H9 (cell line): ENCODE measurements at regions not wholly inside any gene's neighbourhood (a gene's known extent, or its start where the extent isn't known, plus 50 kb on each side); places are given as distances from the start of the nearest gene placed in this dataset.

Source experiments
- DNase-seq: peaks from one replicate; pipeline ENCODE4 v3.0.0-alpha.2; 2017
- H2AFZ ChIP-seq: one replicate; pipeline ENCODE4 v1.6.1; 2013; ENCODE audit warnings: mild to moderate bottlenecking, low read length, control low read depth, moderate library complexity
- H2AK5ac ChIP-seq: 2 replicates; pipeline ENCODE4 v1.6.1; 2013; ENCODE audit warnings: low read length, control low read depth, mixed read lengths; ENCODE audit not compliant: insufficient read length
- H2BK120ac ChIP-seq: one replicate; pipeline ENCODE4 v1.6.1; 2013; ENCODE audit warnings: low read depth, mild to moderate bottlenecking, low read length, control low read depth, inconsistent platforms; ENCODE audit not compliant: poor library complexity, severe bottlenecking
- H2BK12ac ChIP-seq: 2 replicates; pipeline ENCODE4 v1.6.1; 2013; ENCODE audit warnings: low read length, control low read depth, mixed read lengths, low read depth; ENCODE audit not compliant: insufficient read length
- H2BK15ac ChIP-seq: 2 replicates; pipeline ENCODE4 v1.6.1; 2013; ENCODE audit warnings: low read depth, low read length, control low read depth
- H2BK20ac ChIP-seq: one replicate; pipeline ENCODE4 v1.6.1; 2013; ENCODE audit warnings: low read depth, mild to moderate bottlenecking, low read length, control low read depth, inconsistent platforms; ENCODE audit not compliant: poor library complexity, severe bottlenecking
- H2BK5ac ChIP-seq: 2 replicates; pipeline ENCODE4 v1.6.1; 2013; ENCODE audit warnings: low read length, control low read depth, mixed read lengths; ENCODE audit not compliant: insufficient read length
- H3K14ac ChIP-seq: 2 replicates; pipeline ENCODE4 v1.6.1; 2013; ENCODE audit warnings: low read length, control low read depth; ENCODE audit not compliant: insufficient read depth
- H3K18ac ChIP-seq: 2 replicates; pipeline ENCODE4 v1.6.1; 2013; ENCODE audit warnings: low read depth, mild to moderate bottlenecking, mixed read lengths, low read length, control low read depth; ENCODE audit not compliant: insufficient read length
- H3K23ac ChIP-seq: 2 replicates; pipeline ENCODE4 v1.6.1; 2013; ENCODE audit warnings: low read length, control low read depth, mixed read lengths, low read depth; ENCODE audit not compliant: insufficient read length
- H3K23me2 ChIP-seq: 2 replicates; pipeline ENCODE4 v1.6.1; 2013; ENCODE audit warnings: low read depth, mild to moderate bottlenecking, mixed read lengths, low read length, control low read depth; ENCODE audit not compliant: insufficient read length, poor library complexity, severe bottlenecking
- H3K27ac ChIP-seq: 2 replicates; pipeline ENCODE4 v1.5.1; 2013; ENCODE audit warnings: low read length, control low read depth, mixed read lengths, low read depth; ENCODE audit not compliant: insufficient read length
- H3K27me3 ChIP-seq: 2 replicates; pipeline ENCODE4 v1.6.1; 2013; ENCODE audit warnings: low read length, control low read depth, inconsistent platforms; ENCODE audit not compliant: insufficient read depth
- H3K4ac ChIP-seq: 2 replicates; pipeline ENCODE4 v1.6.1; 2013; ENCODE audit warnings: low read depth, mild to moderate bottlenecking, control low read depth, inconsistent platforms, low read length, moderate library complexity
- H3K4me1 ChIP-seq: 2 replicates; pipeline ENCODE4 v1.6.1; 2013; ENCODE audit warnings: low read length, control low read depth, inconsistent platforms; ENCODE audit not compliant: insufficient read depth
- H3K4me2 ChIP-seq: 2 replicates; pipeline ENCODE4 v1.6.1; 2013; ENCODE audit warnings: low read length, control low read depth, mixed read lengths; ENCODE audit not compliant: insufficient read length, insufficient read depth
- H3K56ac ChIP-seq: 2 replicates; pipeline ENCODE4 v1.6.1; 2013; ENCODE audit warnings: low read depth, mild to moderate bottlenecking, mixed read lengths, low read length, control low read depth; ENCODE audit not compliant: insufficient read length
- H3K79me1 ChIP-seq: 2 replicates; pipeline ENCODE4 v1.6.1; 2013; ENCODE audit warnings: low read depth, mild to moderate bottlenecking, moderate library complexity, low read length, control low read depth, inconsistent platforms; ENCODE audit not compliant: insufficient read depth, poor library complexity, severe bottlenecking
- H3K79me2 ChIP-seq: 2 replicates; pipeline ENCODE4 v1.6.1; 2013; ENCODE audit warnings: low read length, control low read depth, inconsistent platforms; ENCODE audit not compliant: insufficient read depth
- H3K9ac ChIP-seq: 2 replicates; pipeline ENCODE4 v1.6.1; 2013; ENCODE audit warnings: low read length, control low read depth, mixed read lengths; ENCODE audit not compliant: insufficient read length; ENCODE audit errors: extremely low read depth
- H3K9me3 ChIP-seq: one replicate; pipeline ENCODE4 v1.6.1; 2013; ENCODE audit warnings: low read depth, low read length, inconsistent platforms; ENCODE audit not compliant: control insufficient read depth
- H3T11ph ChIP-seq: one replicate; pipeline ENCODE4 v1.6.1; 2013; ENCODE audit warnings: mild to moderate bottlenecking, low read length, control low read depth, inconsistent platforms
- H4K20me1 ChIP-seq: one replicate; pipeline ENCODE4 v1.6.1; 2013; ENCODE audit not compliant: control insufficient read depth, insufficient read length, insufficient read depth
- H4K5ac ChIP-seq: 2 replicates; pipeline ENCODE4 v1.6.1; 2013; ENCODE audit warnings: low read depth, mild to moderate bottlenecking, mixed read lengths, low read length, control low read depth; ENCODE audit not compliant: insufficient read length
- H4K8ac ChIP-seq: replicated peaks from 2 replicates; pipeline ENCODE4 v1.6.1; 2013; ENCODE audit warnings: low read length, control low read depth, mixed read lengths, low read depth; ENCODE audit not compliant: insufficient read length
- H4K91ac ChIP-seq: 2 replicates; pipeline ENCODE4 v1.6.1; 2013; ENCODE audit warnings: low read depth, mild to moderate bottlenecking, moderate library complexity, mixed read lengths, low read length, control low read depth; ENCODE audit not compliant: insufficient read length
- H3K27ac Mint-ChIP-seq, 3 experiments: 2 replicates in 2 of 3; 3 replicates in 1 of 3; pipeline ENCODE4 v1.8.0; 2020 to 2021; ENCODE audit warnings: mixed read lengths in 3 of 3, mild to moderate bottlenecking in 1 of 3, moderate library complexity in 1 of 3
- H3K27me3 Mint-ChIP-seq: 2 replicates; pipeline ENCODE4 v1.8.0; 2021; ENCODE audit warnings: low read depth, mild to moderate bottlenecking, moderate library complexity, mixed read lengths
- H3K36me3 Mint-ChIP-seq, 3 experiments: 2 replicates in 2 of 3; 3 replicates in 1 of 3; pipeline ENCODE4 v1.8.0; 2020 to 2021; ENCODE audit warnings: low read depth in 3 of 3, mixed read lengths in 3 of 3; ENCODE audit not compliant: insufficient read depth in 1 of 3
- H3K4me1 Mint-ChIP-seq, 2 experiments: 2 replicates each; pipeline ENCODE4 v1.8.0; 2020; ENCODE audit warnings: mixed read lengths in 2 of 2
- H3K4me3 Mint-ChIP-seq, 2 experiments: 2 replicates in 1 of 2; 3 replicates in 1 of 2; pipeline ENCODE4 v1.8.0; 2020 to 2021; ENCODE audit warnings: mild to moderate bottlenecking in 2 of 2, mixed read lengths in 2 of 2, moderate library complexity in 1 of 2
- H3K9me3 Mint-ChIP-seq, 2 experiments: 2 replicates in 1 of 2; 3 replicates in 1 of 2; pipeline ENCODE4 v1.8.0; 2020; ENCODE audit warnings: mild to moderate bottlenecking in 2 of 2, mixed read lengths in 2 of 2, moderate library complexity in 1 of 2
- WGBS: extraction: QIAGEN DNeasy Blood & Tissue Kit; methylation state at CpG from one replicate; pipeline ENCODE4 v1.1.7; 2013; ENCODE audit warnings: missing lambda C conversion rate, low lambda C conversion rate, mixed read lengths; ENCODE audit not compliant: insufficient read length; ENCODE audit errors: extremely low coverage; 5-methylcytosine and 5-hydroxymethylcytosine counted together
- TF ChIP-seq, protein P1 (sequence below): fragments of 200-600 bp; sonication (generic); conservative IDR thresholded peaks from 3 replicates; pipeline ENCODE4 v1.8.0; 2021; ENCODE audit warnings: antibody characterized with exemption, mild to moderate bottlenecking

DNA sequence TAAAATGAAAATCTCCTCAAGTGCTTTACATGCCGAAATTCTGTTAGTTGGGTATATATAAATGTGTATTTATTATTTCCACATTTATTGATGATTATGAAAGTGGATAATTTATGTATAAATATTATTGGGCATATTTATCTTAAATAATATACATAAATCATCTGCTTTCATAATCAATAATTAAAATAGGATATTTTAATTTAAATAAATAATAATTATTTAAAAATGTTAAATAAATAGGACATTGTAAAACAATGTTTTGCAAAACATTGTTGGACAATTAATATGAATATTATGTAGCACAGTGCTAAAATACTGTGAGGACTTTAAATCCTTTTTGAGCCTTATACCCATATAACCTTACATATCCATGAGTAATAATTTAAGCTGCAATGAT, 786.5 kb upstream of the CITED2 start:
- H3K23ac ChIP-seq: no peak overlapping the region
- no peak overlapping the region for H3T11ph ChIP-seq
- no peak overlapping the region for H2BK15ac ChIP-seq
- no peak overlapping the region for H4K91ac ChIP-seq
- H2AFZ ChIP-seq: no peak overlapping the region
- H3K9me3 ChIP-seq: no peaks in the 10 kb centered on the region
- H3K14ac ChIP-seq: no peak overlapping the region
- no CpG with 5 or more reads among the region's 1 CpG for WGBS
- TF ChIP-seq, protein P1, sequence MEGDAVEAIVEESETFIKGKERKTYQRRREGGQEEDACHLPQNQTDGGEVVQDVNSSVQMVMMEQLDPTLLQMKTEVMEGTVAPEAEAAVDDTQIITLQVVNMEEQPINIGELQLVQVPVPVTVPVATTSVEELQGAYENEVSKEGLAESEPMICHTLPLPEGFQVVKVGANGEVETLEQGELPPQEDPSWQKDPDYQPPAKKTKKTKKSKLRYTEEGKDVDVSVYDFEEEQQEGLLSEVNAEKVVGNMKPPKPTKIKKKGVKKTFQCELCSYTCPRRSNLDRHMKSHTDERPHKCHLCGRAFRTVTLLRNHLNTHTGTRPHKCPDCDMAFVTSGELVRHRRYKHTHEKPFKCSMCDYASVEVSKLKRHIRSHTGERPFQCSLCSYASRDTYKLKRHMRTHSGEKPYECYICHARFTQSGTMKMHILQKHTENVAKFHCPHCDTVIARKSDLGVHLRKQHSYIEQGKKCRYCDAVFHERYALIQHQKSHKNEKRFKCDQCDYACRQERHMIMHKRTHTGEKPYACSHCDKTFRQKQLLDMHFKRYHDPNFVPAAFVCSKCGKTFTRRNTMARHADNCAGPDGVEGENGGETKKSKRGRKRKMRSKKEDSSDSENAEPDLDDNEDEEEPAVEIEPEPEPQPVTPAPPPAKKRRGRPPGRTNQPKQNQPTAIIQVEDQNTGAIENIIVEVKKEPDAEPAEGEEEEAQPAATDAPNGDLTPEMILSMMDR: no peak
- no peaks in the 10 kb centered on the region; the same call in 1 of the 2 replicates for H3K27me3 Mint-ChIP-seq
- H3K9ac ChIP-seq: no peak overlapping the region
- H3K4me3 Mint-ChIP-seq: no peak overlapping the region
- H3K4me2 ChIP-seq: no peak overlapping the region
- H2BK20ac ChIP-seq: no peak overlapping the region
- no peak overlapping the region for H3K27ac ChIP-seq
- no peak overlapping the region for H3K27ac Mint-ChIP-seq
- H3K56ac ChIP-seq: no peak overlapping the region
- H3K4me1 ChIP-seq: no peaks in the 10 kb centered on the region
- H2BK12ac ChIP-seq: no peak overlapping the region
- H3K79me2 ChIP-seq: no peaks in the 10 kb centered on the region
- H2BK5ac ChIP-seq: no peak overlapping the region
- peaks cover 2 to 7% of the 10 kb centered on the region in 2 experiments; a peak in 4 of 5 replicates for H3K9me3 Mint-ChIP-seq
- no peak overlapping the region for H3K18ac ChIP-seq
- no peak overlapping the region for H4K5ac ChIP-seq
- H3K27me3 ChIP-seq: no peaks in the 10 kb centered on the region
- no peaks in the 10 kb centered on the region for H4K20me1 ChIP-seq
- H3K23me2 ChIP-seq: no peaks in the 10 kb centered on the region
- H2BK120ac ChIP-seq: no peak overlapping the region
- H2AK5ac ChIP-seq: no peak overlapping the region
- H4K8ac ChIP-seq: no peak overlapping the region
- no peaks in the 10 kb centered on the region for H3K4me1 Mint-ChIP-seq
- no peak overlapping the region for H3K4ac ChIP-seq
- no peaks in the 10 kb centered on the region for H3K79me1 ChIP-seq
- H3K36me3 Mint-ChIP-seq: no peaks in the 10 kb centered on the region; a peak in 1 of 7 replicates
- DNase-seq: no peak
